GM23338 (cell line): ENCODE measurements at regions not wholly inside any gene's neighbourhood (a gene's known extent, or its start where the extent isn't known, plus 50 kb on each side); places are given as distances from the start of the nearest gene placed in this dataset.

Source experiments
- ATAC-seq: fragments of 200-7000 bp; cut with Tn5 transposase; 3 replicates; pipeline ENCODE4 v1.9.1; 2020
- DNase-seq: peaks from one replicate; pipeline ENCODE4 v3.0.0-alpha.2; 2015; ENCODE audit warnings: low spot score
- H2AFZ ChIP-seq: fragments of 200-600 bp; sonication (generic); 2 replicates; pipeline ENCODE4 v1.8.0; 2016; ENCODE audit warnings: antibody characterized with exemption, mild to moderate bottlenecking, moderate library complexity
- H3F3A ChIP-seq: fragments of 200-600 bp; sonication (generic); replicated peaks from 2 replicates; pipeline ENCODE4 v1.8.0; 2017; ENCODE audit warnings: antibody characterized with exemption, mixed run types, low read depth
- H3K27ac ChIP-seq: fragments of 200-600 bp; sonication (generic); 2 replicates; pipeline ENCODE4 v1.6.1; 2016; ENCODE audit warnings: low read depth
- H3K27me3 ChIP-seq: fragments of 200-600 bp; sonication (generic); 2 replicates; pipeline ENCODE4 v1.8.0; 2016; ENCODE audit warnings: mild to moderate bottlenecking, mixed run types, moderate library complexity; ENCODE audit not compliant: insufficient read depth
- H3K36me3 ChIP-seq: fragments of 200-600 bp; sonication (generic); 2 replicates; pipeline ENCODE4 v1.8.0; 2016; ENCODE audit warnings: mild to moderate bottlenecking; ENCODE audit not compliant: insufficient read depth
- H3K4me1 ChIP-seq: fragments of 200-600 bp; sonication (generic); 2 replicates; pipeline ENCODE4 v1.8.0; 2016; ENCODE audit warnings: mild to moderate bottlenecking, moderate library complexity; ENCODE audit not compliant: insufficient read depth
- H3K4me2 ChIP-seq: fragments of 200-600 bp; sonication (generic); 2 replicates; pipeline ENCODE4 v1.7.1; 2017; ENCODE audit warnings: mixed run types
- H3K4me3 ChIP-seq: fragments of 200-600 bp; sonication (generic); 2 replicates; pipeline ENCODE4 v1.6.1; 2016; ENCODE audit warnings: mixed run types
- H3K79me2 ChIP-seq: fragments of 200-600 bp; sonication (generic); replicated peaks from 2 replicates; pipeline ENCODE4 v1.8.0; 2017; ENCODE audit warnings: mild to moderate bottlenecking; ENCODE audit not compliant: insufficient read depth
- H3K9me2 ChIP-seq: fragments of 200-600 bp; sonication (generic); 2 replicates; pipeline ENCODE4 v1.8.0; 2017; ENCODE audit not compliant: insufficient read depth
- H4K20me1 ChIP-seq: fragments of 200-600 bp; sonication (generic); replicated peaks from 2 replicates; pipeline ENCODE4 v1.8.0; 2017; ENCODE audit warnings: mild to moderate bottlenecking; ENCODE audit not compliant: insufficient read depth
- H3K27ac Mint-ChIP-seq: 2 replicates; pipeline ENCODE4 v1.8.0; 2020; ENCODE audit warnings: inconsistent platforms, mild to moderate bottlenecking, moderate library complexity, mixed read lengths
- H3K27me3 Mint-ChIP-seq: 3 replicates; pipeline ENCODE4 v1.8.0; 2022; ENCODE audit warnings: low read depth, mild to moderate bottlenecking, moderate library complexity, mixed read lengths, inconsistent platforms; ENCODE audit not compliant: insufficient read depth, poor library complexity
- H3K36me3 Mint-ChIP-seq: 3 replicates; pipeline ENCODE4 v1.8.0; 2021; ENCODE audit warnings: low read depth, mild to moderate bottlenecking, inconsistent platforms, moderate library complexity, mixed read lengths
- H3K4me1 Mint-ChIP-seq: 3 replicates; pipeline ENCODE4 v1.8.0; 2020; ENCODE audit warnings: mild to moderate bottlenecking, inconsistent platforms, mixed read lengths
- H3K4me3 Mint-ChIP-seq: 3 replicates; pipeline ENCODE4 v1.8.0; 2021; ENCODE audit warnings: moderate library complexity, mild to moderate bottlenecking, inconsistent platforms, mixed read lengths
- H3K9me3 Mint-ChIP-seq: 3 replicates; pipeline ENCODE4 v1.8.0; 2020; ENCODE audit warnings: moderate library complexity, mild to moderate bottlenecking, inconsistent platforms, mixed read lengths
- CREB1 ChIP-seq: fragments of 250-450 bp; sonication (Bioruptor Pico); IDR thresholded peaks from 2 replicates; pipeline ENCODE4 v1.5.0; 2020; ENCODE audit warnings: low read depth, mild to moderate bottlenecking, moderate library complexity
- EZH2 ChIP-seq: fragments of 200-600 bp; sonication (generic); IDR thresholded peaks from one replicate; pipeline ENCODE4 v1.8.0; 2017; ENCODE audit warnings: antibody characterized with exemption, mild to moderate bottlenecking, low read depth; ENCODE audit not compliant: unreplicated experiment
- EZH2phosphoT487 ChIP-seq: fragments of 200-600 bp; sonication (generic); IDR thresholded peaks from one replicate; pipeline ENCODE4 v1.8.1; 2018; ENCODE audit warnings: antibody characterized with exemption; ENCODE audit not compliant: unreplicated experiment
- JUNB ChIP-seq: IDR thresholded peaks from one replicate; pipeline ENCODE4 v1.6.1; 2016; ENCODE audit warnings: antibody characterized with exemption; ENCODE audit not compliant: unreplicated experiment
- NANOG ChIP-seq: IDR thresholded peaks from 2 replicates; pipeline ENCODE4 v1.6.1; 2016; ENCODE audit warnings: antibody characterized with exemption, borderline replicate concordance
- POLR2AphosphoS5 ChIP-seq: IDR thresholded peaks from 2 replicates; pipeline ENCODE4 v1.6.1; 2016; ENCODE audit warnings: antibody characterized with exemption, low read depth
- REST ChIP-seq: IDR thresholded peaks from one replicate; pipeline ENCODE4 v1.6.1; 2018; ENCODE audit warnings: antibody characterized with exemption; ENCODE audit not compliant: unreplicated experiment
- STAT1 ChIP-seq: IDR thresholded peaks from one replicate; pipeline ENCODE4 v1.6.1; 2016; ENCODE audit warnings: antibody characterized with exemption; ENCODE audit not compliant: unreplicated experiment
- ZNF114 ChIP-seq: fragments of 250-450 bp; sonication (Bioruptor Pico); IDR thresholded peaks from 2 replicates; pipeline ENCODE4 v1.5.0; 2020; ENCODE audit warnings: mild to moderate bottlenecking, moderate library complexity
- ZNF331 ChIP-seq: fragments of 250-450 bp; sonication (Bioruptor Pico); IDR thresholded peaks from 2 replicates; pipeline ENCODE4 v1.5.0; 2020; ENCODE audit warnings: low read depth, mild to moderate bottlenecking, moderate library complexity
- TF ChIP-seq, protein P1 (sequence below): fragments of 250-450 bp; sonication (Bioruptor Pico); IDR thresholded peaks from 2 replicates; pipeline ENCODE4 v1.5.0; 2020; ENCODE audit warnings: mild to moderate bottlenecking, moderate library complexity
- TF ChIP-seq, protein P2 (sequence below), 2 experiments: fragments of 200-600 bp in 1 of 2; sonication (generic) in 1 of 2; conservative IDR thresholded peaks; 2 replicates each; pipeline versions ENCODE4 v1.5.1 to v1.6.1; 2016 to 2017; ENCODE audit warnings: antibody characterized with exemption in 2 of 2, low read depth in 2 of 2, mild to moderate bottlenecking in 2 of 2, moderate library complexity in 1 of 2
- TF ChIP-seq, protein P3 (sequence below): IDR thresholded peaks from 2 replicates; pipeline ENCODE4 v1.6.1; 2016; ENCODE audit warnings: antibody characterized with exemption

DNA sequence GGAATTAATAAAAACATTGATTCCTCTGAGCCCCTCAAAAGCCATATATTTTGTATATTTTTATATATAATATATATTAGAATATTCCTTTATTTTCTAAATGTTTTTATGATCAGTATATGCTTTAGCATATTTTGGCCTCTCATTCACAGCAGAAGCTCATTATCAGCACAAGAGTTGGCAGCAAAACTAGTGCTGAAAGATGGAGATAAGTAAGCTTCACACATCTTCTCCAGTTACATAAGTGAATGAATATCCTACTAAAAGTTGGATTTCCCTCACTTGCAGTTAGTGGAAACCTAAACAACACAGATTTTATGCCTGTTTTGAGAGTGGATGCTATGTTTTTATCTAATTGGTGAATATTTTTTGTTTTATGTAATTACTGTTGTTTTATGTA lies 1303.8 kb upstream of the ADGRB3 start:
- Histone ChIP-seq H3K4me1 (no peaks in the 10 kb centered on the region), H3K27me3 (no peaks in the 10 kb centered on the region), H4K20me1 (no peaks in the 10 kb centered on the region), H3K4me3 (no peak overlapping the region), H3K79me2 (no peaks in the 10 kb centered on the region), H3K4me2 (no peak overlapping the region), H3K27ac (no peak overlapping the region), H2AFZ (no peak overlapping the region), H3F3A (no peaks in the 10 kb centered on the region), H3K36me3 (no peaks in the 10 kb centered on the region), H3K9me2 (no peaks in the 10 kb centered on the region)
- no peaks in the 10 kb centered on the region; the same call in 2 of the 3 replicates for H3K9me3 Mint-ChIP-seq
- no peak overlapping the region for H3K4me3 Mint-ChIP-seq
- H3K36me3 Mint-ChIP-seq, result no peaks in the 10 kb centered on the region
- no peaks in the 10 kb centered on the region for H3K4me1 Mint-ChIP-seq
- no peak overlapping the region for H3K27ac Mint-ChIP-seq
- DNase-seq (no peak), ATAC-seq (no peak)
- TF ChIP-seq CREB1 (CRISPR knock-in tag), result no peak
- TF ChIP-seq, protein P1, sequence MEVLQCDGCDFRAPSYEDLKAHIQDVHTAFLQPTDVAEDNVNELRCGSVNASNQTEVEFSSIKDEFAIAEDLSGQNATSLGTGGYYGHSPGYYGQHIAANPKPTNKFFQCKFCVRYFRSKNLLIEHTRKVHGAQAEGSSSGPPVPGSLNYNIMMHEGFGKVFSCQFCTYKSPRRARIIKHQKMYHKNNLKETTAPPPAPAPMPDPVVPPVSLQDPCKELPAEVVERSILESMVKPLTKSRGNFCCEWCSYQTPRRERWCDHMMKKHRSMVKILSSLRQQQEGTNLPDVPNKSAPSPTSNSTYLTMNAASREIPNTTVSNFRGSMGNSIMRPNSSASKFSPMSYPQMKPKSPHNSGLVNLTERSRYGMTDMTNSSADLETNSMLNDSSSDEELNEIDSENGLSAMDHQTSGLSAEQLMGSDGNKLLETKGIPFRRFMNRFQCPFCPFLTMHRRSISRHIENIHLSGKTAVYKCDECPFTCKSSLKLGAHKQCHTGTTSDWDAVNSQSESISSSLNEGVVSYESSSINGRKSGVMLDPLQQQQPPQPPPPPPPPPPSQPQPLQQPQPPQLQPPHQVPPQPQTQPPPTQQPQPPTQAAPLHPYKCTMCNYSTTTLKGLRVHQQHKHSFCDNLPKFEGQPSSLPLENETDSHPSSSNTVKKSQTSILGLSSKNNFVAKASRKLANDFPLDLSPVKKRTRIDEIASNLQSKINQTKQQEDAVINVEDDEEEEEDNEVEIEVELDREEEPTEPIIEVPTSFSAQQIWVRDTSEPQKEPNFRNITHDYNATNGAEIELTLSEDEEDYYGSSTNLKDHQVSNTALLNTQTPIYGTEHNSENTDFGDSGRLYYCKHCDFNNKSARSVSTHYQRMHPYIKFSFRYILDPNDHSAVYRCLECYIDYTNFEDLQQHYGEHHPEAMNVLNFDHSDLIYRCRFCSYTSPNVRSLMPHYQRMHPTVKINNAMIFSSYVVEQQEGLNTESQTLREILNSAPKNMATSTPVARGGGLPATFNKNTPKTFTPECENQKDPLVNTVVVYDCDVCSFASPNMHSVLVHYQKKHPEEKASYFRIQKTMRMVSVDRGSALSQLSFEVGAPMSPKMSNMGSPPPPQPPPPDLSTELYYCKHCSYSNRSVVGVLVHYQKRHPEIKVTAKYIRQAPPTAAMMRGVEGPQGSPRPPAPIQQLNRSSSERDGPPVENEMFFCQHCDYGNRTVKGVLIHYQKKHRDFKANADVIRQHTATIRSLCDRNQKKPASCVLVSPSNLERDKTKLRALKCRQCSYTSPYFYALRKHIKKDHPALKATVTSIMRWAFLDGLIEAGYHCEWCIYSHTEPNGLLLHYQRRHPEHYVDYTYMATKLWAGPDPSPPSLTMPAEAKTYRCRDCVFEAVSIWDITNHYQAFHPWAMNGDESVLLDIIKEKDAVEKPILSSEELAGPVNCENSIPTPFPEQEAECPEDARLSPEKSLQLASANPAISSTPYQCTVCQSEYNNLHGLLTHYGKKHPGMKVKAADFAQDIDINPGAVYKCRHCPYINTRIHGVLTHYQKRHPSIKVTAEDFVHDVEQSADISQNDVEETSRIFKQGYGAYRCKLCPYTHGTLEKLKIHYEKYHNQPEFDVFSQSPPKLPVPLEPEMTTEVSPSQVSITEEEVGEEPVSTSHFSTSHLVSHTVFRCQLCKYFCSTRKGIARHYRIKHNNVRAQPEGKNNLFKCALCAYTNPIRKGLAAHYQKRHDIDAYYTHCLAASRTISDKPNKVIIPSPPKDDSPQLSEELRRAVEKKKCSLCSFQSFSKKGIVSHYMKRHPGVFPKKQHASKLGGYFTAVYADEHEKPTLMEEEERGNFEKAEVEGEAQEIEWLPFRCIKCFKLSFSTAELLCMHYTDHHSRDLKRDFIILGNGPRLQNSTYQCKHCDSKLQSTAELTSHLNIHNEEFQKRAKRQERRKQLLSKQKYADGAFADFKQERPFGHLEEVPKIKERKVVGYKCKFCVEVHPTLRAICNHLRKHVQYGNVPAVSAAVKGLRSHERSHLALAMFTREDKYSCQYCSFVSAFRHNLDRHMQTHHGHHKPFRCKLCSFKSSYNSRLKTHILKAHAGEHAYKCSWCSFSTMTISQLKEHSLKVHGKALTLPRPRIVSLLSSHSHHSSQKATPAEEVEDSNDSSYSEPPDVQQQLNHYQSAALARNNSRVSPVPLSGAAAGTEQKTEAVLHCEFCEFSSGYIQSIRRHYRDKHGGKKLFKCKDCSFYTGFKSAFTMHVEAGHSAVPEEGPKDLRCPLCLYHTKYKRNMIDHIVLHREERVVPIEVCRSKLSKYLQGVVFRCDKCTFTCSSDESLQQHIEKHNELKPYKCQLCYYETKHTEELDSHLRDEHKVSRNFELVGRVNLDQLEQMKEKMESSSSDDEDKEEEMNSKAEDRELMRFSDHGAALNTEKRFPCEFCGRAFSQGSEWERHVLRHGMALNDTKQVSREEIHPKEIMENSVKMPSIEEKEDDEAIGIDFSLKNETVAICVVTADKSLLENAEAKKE (CRISPR knock-in tag), result no peak
- TF ChIP-seq NANOG, result no peak
- TF ChIP-seq EZH2phosphoT487, result no peak
- TF ChIP-seq, protein P2, sequence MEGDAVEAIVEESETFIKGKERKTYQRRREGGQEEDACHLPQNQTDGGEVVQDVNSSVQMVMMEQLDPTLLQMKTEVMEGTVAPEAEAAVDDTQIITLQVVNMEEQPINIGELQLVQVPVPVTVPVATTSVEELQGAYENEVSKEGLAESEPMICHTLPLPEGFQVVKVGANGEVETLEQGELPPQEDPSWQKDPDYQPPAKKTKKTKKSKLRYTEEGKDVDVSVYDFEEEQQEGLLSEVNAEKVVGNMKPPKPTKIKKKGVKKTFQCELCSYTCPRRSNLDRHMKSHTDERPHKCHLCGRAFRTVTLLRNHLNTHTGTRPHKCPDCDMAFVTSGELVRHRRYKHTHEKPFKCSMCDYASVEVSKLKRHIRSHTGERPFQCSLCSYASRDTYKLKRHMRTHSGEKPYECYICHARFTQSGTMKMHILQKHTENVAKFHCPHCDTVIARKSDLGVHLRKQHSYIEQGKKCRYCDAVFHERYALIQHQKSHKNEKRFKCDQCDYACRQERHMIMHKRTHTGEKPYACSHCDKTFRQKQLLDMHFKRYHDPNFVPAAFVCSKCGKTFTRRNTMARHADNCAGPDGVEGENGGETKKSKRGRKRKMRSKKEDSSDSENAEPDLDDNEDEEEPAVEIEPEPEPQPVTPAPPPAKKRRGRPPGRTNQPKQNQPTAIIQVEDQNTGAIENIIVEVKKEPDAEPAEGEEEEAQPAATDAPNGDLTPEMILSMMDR (conservative IDR thresholded peaks at IDR 0.05; ENCODE audit: low read depth in 2 of 2), result no peak
- TF ChIP-seq STAT1, result no peak
- TF ChIP-seq ZNF114 (CRISPR knock-in tag), result no peak
- no peak for TF ChIP-seq REST
- TF ChIP-seq JUNB, result no peak
- TF ChIP-seq POLR2AphosphoS5, result no peak
- TF ChIP-seq ZNF331 (CRISPR knock-in tag), result no peak
- TF ChIP-seq EZH2, result no peak
- TF ChIP-seq, protein P3, sequence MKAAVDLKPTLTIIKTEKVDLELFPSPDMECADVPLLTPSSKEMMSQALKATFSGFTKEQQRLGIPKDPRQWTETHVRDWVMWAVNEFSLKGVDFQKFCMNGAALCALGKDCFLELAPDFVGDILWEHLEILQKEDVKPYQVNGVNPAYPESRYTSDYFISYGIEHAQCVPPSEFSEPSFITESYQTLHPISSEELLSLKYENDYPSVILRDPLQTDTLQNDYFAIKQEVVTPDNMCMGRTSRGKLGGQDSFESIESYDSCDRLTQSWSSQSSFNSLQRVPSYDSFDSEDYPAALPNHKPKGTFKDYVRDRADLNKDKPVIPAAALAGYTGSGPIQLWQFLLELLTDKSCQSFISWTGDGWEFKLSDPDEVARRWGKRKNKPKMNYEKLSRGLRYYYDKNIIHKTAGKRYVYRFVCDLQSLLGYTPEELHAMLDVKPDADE, result no peak
- no peaks in the 10 kb centered on the region for H3K27me3 Mint-ChIP-seq
